Stimulated activated CD8-positive, alpha-beta memory T cell treated with anti-CD3 and anti-CD28 coated beads, Interleukin-15, amount 100 ng/mL, for 48 hours (primary cell): ENCODE measurements at regions not wholly inside any gene's neighbourhood (a gene's known extent, or its start where the extent isn't known, plus 50 kb on each side); places are given as distances from the start of the nearest gene placed in this dataset.

Source experiments
- DNase-seq, 2 donors: peaks; one replicate each; pipeline ENCODE4 v3.0.0-alpha.2; 2020; ENCODE audit warnings: low read depth in 2 of 2

DNA sequence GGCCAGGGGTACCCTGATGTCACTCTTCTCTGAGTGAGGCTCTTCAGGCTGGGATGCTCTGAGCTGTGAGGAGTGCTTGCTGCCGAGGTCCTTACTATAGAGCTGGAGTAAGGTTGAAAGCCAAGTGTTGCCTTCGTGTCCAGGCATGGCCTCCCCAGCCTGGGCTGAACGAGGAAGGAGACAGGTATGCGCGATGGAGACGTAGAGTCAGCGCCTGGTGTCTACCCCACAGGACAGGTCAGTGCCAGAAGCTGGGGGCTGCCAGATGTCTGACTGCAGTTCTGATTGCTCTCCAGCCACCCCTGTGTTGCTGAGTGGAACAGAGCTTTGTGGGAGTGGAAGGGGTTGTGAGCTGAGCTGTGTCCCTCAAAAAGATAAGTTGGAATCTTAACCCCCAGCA, 135.8 kb upstream of the AJAP1 start:
- DNase-seq, result no peak

DNA sequence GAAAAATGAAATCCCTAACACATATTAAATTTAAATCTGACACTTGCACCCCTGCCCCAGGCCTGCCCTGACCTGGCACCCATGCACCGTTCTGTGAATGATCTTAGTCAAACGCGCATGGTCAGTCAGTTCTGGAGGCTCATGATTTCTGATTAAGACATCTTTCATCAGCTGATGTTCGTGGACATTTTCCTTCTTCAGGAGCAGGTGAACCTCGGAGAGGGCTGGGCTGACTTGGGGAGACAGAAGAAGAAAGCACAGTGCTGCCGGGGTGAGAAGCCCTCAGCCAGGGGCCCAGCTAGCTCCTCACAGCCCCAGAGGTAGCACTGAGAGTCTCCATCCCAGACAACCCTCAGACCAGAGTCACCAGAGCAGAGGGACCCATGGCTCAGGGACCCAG, 134.5 kb upstream of the AJAP1 start:
- no peak for DNase-seq

DNA sequence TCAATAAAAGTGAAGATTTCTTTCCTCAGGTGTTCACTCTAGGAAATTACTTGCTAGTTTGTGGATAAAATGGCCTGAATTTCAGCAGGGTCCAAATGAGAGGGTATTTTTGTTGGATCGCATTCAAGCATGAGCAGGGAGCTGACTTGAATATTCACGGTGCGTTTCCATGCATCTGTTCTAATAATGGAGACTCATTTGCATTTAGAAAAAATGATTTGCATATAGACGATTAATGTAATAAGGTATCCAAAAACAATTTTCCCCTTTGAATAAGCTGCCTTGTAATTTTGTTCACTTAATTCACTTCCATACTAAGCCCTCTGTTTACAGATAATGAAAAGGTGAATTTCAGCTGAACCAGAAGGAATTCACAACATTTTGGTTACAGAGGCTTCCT, 130.9 kb upstream of the AJAP1 start:
- DNase-seq, result no peak

DNA sequence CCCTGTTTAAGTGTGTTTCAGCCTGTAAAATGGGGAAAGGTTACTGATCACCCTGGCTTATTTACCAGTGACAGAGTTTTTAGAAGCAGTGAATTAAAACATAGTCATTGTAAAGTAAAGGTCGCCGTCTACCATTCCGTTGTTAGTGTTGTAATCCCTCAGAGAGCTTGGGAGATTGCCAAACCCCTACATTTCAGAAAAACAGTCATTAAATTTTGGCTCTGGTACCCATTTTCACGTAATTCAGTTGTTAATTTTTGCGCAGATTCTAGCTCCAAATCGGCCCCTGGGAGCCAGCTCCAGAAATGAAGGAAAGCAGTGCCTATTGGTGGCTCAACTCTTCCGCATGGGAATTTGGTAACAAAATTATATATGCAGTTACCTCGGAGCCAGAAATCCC, 127.7 kb upstream of the AJAP1 start:
- no peak for DNase-seq

GRCh38 chr1:4527819-4528218, 126.6 kb upstream of the AJAP1 start:
- DNase-seq, result no peak

DNA sequence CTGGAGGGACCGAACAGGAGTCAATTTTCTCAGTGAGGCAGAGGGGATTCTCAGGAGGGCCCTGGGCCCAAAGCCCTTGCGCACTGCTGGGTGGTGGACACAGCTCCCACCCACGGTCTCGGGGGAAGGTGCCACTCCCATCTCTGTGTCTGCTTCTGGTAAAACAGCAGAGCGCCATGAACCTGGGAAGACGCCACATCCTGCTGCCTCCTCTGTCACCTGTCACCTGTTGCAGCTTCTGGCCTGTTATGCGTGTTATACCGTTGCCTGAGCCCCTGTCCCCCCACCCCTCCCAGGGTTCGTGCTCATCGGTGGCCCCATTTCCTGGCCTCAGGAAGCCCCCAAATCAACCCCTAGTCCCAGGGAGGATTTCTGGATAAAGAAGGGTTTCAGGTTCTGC, 125.8 kb upstream of the AJAP1 start:
- DNase-seq, result no peak

- no peak for DNase-seq
These were observed 124.8 kb upstream of the AJAP1 start for GRCh38 chr1:4529446-4530165.

- DNase-seq, result no peak
These were observed 124.1 kb upstream of the AJAP1 start for GRCh38 chr1:4530166-4530785.

GRCh38 chr1:4531842-4532241, 122.6 kb upstream of the AJAP1 start:
- no peak for DNase-seq

GRCh38 chr1:4532656-4533055, 121.8 kb upstream of the AJAP1 start:
- DNase-seq, result no peak

DNA sequence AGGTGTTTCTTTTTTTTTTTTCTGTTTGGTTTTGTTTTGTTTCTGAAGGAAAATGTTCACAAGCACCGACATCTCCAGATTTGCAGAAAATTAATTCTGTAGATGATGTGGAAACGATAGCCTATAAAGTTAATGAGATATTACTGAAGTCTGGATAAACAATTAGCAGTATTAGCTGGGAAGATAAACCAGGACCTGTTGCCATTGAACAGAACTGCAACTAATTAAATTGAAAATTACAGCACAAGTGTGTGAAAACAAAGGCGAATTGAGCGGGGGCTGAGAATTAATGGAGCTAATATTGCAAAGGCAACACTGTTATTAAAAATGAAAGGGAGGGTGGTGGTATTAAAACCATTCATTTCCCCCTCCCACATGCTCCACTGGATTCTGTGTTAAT, 107.5 kb upstream of the AJAP1 start:
- DNase-seq, result no peak

DNA sequence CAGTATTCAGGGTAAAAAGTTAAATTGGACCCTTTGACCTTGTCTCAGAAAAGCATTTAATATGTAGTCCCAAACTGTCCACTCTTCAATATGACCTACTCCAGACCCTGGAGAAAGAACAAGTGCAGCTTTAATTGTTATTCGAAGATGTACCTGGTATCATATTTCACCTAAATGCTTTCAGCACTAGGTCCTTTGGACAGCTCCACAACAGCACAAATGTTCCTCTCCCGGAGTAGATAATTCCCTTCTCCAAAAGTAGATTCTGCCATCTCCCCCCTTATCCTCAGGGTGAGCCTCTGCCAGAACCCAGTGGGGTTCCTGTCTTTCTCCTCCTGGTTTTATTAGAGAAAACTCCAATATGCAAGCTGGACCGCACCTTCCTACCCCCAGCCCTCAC, 104.5 kb upstream of the AJAP1 start:
- DNase-seq, result no peak

GRCh38 chr1:4550941-4551340, 103.5 kb upstream of the AJAP1 start:
- no peak for DNase-seq

- no peak for DNase-seq
These were observed 102.7 kb upstream of the AJAP1 start for GRCh38 chr1:4551706-4552105.

GRCh38 chr1:4553761-4554160, 100.6 kb upstream of the AJAP1 start:
- no peak for DNase-seq

DNA sequence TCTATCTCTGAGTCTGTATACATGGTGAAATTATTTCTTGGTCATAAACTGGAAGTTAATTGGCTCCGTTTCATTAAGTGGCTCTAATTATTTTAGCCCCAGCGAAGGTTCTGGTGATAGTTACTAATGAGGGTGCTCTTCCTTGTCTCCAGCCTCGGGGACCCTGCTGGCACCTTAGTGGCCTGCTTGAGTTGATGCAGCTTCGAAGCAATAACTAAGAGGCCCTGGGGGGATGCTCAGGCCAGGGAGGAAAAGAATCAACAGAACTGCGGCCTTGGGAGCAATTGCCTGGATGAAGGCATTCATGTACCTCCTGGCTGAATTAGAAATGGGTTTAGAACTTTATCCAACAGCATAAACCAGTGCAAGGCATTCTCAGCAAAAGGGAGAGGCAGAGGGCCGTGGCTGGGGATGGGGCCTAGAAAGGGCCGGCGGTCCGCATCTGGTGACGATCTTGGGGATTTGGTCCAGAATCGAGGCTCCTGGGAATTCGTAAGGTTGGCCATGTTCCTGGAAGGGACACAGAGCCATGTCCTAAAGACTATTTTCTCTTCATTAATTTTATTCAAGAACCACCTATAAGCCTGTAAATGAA, 100.0 kb upstream of the AJAP1 start:
- DNase-seq, result no peak

DNA sequence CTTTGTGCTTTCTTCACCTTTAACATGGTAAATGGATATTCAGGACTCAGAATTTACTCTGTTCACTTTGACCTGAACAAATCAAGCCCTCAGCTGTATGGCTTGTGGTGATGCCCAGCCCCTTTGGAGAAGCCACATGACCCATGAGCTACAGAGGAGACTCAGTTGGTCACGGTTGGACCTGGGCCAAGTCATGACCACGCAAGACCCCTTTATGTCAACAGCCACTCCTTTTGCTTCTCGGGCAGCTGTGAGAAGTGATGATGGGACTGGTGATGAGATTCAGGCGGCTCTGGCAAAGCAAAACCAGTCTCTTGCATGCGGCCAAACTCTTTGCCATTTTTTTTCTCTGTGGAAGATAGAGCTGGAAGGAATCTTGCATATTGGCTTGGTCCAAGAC, 96.5 kb upstream of the AJAP1 start:
- DNase-seq, result no peak

GRCh38 chr1:4561205-4561604, 93.2 kb upstream of the AJAP1 start:
- DNase-seq, result no peak

- DNase-seq, result no peak
These were observed 92.1 kb upstream of the AJAP1 start for GRCh38 chr1:4562321-4562720.

- DNase-seq, result no peak
These were observed 90.8 kb upstream of the AJAP1 start for GRCh38 chr1:4563586-4563985.

DNA sequence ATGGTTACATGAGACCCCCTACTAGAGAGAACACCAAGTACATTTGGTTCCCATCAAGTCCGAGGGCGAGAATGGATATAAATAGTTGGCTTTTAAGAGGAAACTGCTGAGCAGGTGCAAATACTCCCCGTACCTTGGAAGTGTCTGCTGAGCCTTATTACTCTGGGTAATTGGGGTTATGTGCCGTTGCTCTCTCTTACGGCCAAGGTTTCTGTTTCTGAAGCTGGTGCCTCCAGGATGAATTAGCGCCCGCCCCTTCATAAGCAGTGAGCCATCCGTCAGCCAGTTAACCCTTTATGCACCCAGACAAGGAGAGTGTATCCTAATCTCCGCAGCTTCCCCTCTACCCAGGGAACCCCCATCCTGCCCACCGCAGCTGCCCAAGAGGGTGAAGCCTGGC, 90.4 kb upstream of the AJAP1 start:
- DNase-seq, result no peak

DNA sequence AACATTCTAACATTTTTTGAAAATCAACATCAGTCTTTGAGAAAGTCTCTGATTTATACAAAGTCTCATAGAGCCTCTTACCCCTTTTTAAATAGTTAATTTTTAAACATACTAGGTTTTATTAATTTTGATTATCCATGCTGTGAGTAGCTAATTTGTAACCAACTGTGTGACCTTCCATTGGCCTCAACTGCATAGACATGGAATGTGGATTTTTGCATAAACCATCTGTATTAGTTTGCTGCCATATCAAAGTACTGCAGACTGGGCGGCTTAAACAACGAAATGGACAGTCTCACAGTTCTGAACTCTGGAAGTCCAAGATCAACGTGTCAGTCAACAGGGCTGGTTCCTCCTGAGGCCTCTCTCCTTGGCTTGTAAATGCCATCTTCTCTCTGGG, 89.2 kb upstream of the AJAP1 start:
- no peak for DNase-seq

GRCh38 chr1:4565801-4566449, 88.5 kb upstream of the AJAP1 start:
- no peak for DNase-seq
